ENCODE measurements at regions not wholly inside any gene's neighbourhood (a gene's known extent, or its start where the extent isn't known, plus 50 kb on each side); places are given as distances from the start of the nearest gene placed in this dataset.

DNA sequence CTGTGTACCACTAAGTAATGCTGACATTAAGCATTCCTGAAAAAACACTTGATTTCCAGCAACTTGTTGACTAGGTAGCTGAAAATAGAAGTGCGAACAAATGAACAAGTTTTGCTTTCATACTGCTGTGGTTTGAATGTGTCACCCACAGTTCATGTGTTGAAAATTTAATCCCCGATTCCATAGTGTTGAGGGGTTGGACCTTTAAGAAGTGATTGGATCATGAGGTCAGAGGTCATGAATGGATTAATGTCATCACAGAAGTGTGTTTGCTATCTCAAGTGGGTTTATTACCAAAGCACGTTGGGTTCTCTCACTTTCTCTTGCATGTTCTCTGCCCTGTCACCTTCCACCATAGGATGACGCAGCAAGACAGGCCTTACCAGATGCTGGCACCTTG lies 568.5 kb downstream of the UTRN start:
- 74 to 84% methylated on average over 4 of the region's 4 CpGs for WGBS, 2 donors
- H3K27ac ChIP-seq, result no peak overlapping the region
- intact Hi-C loops (cut with DNase I), result no loop called here
- no peaks in the 10 kb centered on the region for H3K4me1 ChIP-seq
- ATAC-seq (no peak), DNase-seq (no peak)
- no peaks in the 10 kb centered on the region for H3K27me3 ChIP-seq
- no peak overlapping the region for H3K4me3 ChIP-seq
- peaks cover 0 to 19% of the 10 kb centered on the region in 2 donors for H3K36me3 ChIP-seq (replicated peaks in 1 of 2; ENCODE audit: insufficient read depth in 1 of 2, low read depth in 2 of 2)
- no peaks in the 10 kb centered on the region for H3K9me3 ChIP-seq
- TF ChIP-seq, protein P1, sequence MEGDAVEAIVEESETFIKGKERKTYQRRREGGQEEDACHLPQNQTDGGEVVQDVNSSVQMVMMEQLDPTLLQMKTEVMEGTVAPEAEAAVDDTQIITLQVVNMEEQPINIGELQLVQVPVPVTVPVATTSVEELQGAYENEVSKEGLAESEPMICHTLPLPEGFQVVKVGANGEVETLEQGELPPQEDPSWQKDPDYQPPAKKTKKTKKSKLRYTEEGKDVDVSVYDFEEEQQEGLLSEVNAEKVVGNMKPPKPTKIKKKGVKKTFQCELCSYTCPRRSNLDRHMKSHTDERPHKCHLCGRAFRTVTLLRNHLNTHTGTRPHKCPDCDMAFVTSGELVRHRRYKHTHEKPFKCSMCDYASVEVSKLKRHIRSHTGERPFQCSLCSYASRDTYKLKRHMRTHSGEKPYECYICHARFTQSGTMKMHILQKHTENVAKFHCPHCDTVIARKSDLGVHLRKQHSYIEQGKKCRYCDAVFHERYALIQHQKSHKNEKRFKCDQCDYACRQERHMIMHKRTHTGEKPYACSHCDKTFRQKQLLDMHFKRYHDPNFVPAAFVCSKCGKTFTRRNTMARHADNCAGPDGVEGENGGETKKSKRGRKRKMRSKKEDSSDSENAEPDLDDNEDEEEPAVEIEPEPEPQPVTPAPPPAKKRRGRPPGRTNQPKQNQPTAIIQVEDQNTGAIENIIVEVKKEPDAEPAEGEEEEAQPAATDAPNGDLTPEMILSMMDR (IDR thresholded peaks at IDR 0.05), result no peak
- TF ChIP-seq POLR2A (IDR thresholded peaks at IDR 0.05), result no peak

DNA sequence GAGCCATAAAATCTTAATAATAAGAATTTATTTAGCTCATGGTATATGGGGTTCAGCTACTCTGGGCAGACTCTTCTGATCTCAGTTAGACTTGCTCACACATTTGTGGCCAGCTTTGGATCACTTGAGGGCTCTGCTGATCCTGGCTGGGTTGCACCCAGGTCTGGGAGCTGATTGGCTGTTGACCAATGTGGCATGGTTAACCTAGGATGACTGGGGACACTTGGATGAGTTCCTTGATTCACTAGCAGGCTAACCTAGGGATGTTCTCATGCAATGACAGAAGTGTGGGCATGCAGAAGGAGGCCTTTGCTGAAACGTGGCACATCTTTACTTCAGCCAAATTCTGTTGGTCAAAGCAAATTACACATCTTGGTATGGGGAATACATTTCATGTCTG lies 569.5 kb downstream of the UTRN start:
- peaks cover 0 to 19% of the 10 kb centered on the region in 2 donors for H3K36me3 ChIP-seq (replicated peaks in 1 of 2; ENCODE audit: insufficient read depth in 1 of 2, low read depth in 2 of 2)
- no peak for TF ChIP-seq POLR2A (IDR thresholded peaks at IDR 0.05)
- TF ChIP-seq, protein P1 (IDR thresholded peaks at IDR 0.05), result no peak
- H3K4me1 ChIP-seq, result no peaks in the 10 kb centered on the region
- ATAC-seq, result no peak
- intact Hi-C loops (cut with DNase I), result no loop called here
- no peaks in the 10 kb centered on the region for H3K27me3 ChIP-seq
- H3K4me3 ChIP-seq, result no peak overlapping the region
- 47 to 76% methylated on average over 1 of the region's 1 CpG for WGBS, 2 donors
- DNase-seq, result no peak
- no peaks in the 10 kb centered on the region for H3K9me3 ChIP-seq
- no peak overlapping the region for H3K27ac ChIP-seq

DNA sequence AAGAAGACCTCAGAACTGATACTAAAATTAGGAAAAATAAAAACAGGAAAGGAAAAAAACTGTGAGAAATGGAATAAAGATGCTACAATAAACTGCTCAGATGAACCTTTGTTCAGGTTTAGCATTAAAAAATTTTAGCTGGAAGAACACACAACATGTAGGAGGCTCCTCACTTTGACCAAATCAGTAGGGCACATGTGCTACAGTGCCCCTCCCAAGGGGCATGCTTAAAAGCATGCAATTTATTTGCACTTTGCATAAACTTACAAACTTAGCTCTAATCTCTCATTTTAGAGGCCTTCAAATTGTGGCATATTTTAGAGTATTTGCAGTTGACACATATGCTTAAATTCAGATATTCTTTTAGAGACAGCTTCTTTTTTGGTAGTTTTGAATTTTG lies 570.2 kb downstream of the UTRN start:
- no peak for ATAC-seq
- H3K27ac ChIP-seq, result no peak overlapping the region

DNA sequence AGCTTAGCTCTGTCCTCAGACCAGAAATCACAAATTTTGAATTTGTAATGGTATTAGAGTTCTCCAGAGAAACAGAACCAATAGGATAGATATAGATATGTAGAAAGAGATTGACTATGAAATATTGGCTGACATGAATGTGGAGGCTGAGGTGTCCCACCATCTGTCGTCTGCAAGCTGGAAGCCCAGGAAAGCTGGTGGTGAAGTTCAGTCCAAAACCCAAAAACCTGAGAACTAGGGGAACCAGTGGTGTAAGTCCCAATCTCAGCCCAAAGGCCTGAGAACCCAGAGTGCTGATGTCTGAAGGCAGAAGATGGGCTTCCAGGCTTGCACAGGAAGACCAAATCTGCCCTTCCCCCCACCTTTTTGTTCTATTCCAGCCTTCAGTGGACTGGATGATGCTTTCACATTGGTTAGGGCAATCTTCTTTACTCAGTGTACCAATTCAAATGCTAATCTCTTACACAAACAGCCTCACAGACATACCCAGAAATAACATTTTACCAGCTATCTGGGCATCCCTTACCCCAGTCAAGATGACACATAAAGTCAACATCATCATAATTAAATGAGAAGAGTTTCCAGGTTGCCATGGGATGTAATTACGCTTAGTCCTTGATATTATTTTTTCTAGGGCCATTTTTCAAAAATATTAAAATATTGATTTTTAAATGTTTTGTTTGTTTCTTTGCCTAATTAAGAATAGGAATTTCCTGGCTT lies 570.8 kb downstream of the UTRN start:
- Histone ChIP-seq H3K27me3 (no peaks in the 10 kb centered on the region), H3K4me3 (no peak overlapping the region), H3K9me3 (no peaks in the 10 kb centered on the region), H3K36me3 (replicated peaks in 1 of 2; ENCODE audit: insufficient read depth in 1 of 2, low read depth in 2 of 2) (peaks cover 0 to 14% of the 10 kb centered on the region in 2 donors), H3K4me1 (no peaks in the 10 kb centered on the region), H3K27ac (no peak overlapping the region)
- no peak for TF ChIP-seq POLR2A (IDR thresholded peaks at IDR 0.05)
- TF ChIP-seq, protein P1 (IDR thresholded peaks at IDR 0.05), result no peak
- no peak for ATAC-seq
- intact Hi-C loops (cut with DNase I), result no loop called here
- WGBS, 2 donors, result 59 to 71% methylated on average over 2 of the region's 2 CpGs
- no peak for DNase-seq

More for the DNA sequence above, 570.2 kb downstream of the UTRN start:
- H3K27me3 ChIP-seq, result no peaks in the 10 kb centered on the region
- TF ChIP-seq POLR2A (IDR thresholded peaks at IDR 0.05), result no peak
- TF ChIP-seq, protein P1 (IDR thresholded peaks at IDR 0.05), result no peak
- intact Hi-C loops (cut with DNase I), result no loop called here
- H3K4me1 ChIP-seq, result no peaks in the 10 kb centered on the region
- H3K4me3 ChIP-seq, result no peak overlapping the region
- no peaks in the 10 kb centered on the region for H3K9me3 ChIP-seq
- no peak for DNase-seq
- H3K36me3 ChIP-seq (replicated peaks in 1 of 2; ENCODE audit: insufficient read depth in 1 of 2, low read depth in 2 of 2), result peaks cover 0 to 19% of the 10 kb centered on the region in 2 donors

DNA sequence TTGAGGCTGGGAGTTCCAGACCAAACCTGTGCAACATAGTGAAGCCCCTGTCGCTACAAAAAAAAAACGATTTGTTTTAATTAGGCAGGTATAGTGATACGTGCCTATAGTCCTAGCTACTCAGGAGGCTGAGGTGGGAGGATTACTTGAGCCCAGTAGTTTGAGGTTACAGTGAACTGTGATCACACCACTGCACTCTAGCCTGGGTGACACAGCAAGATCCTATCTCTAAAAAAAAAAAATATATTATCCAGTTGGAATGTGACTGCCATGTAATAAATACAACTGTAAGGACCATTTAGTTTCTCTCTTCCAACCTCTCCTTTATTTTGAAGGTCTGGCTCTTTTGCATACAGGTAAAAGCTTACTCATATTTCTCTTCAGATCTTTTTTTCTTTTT lies 571.5 kb downstream of the UTRN start:
- H3K4me3 ChIP-seq, result no peak overlapping the region
- no peak overlapping the region for H3K27ac ChIP-seq
- H3K27me3 ChIP-seq, result no peaks in the 10 kb centered on the region
- no peaks in the 10 kb centered on the region for H3K4me1 ChIP-seq
- H3K36me3 ChIP-seq (replicated peaks in 1 of 2; ENCODE audit: insufficient read depth in 1 of 2, low read depth in 2 of 2), result peaks cover 0 to 11% of the 10 kb centered on the region in 2 donors
- ATAC-seq (no peak), DNase-seq (no peak)
- WGBS, 2 donors, result 75 to 82% methylated on average over 3 of the region's 3 CpGs
- TF ChIP-seq, protein P1 (IDR thresholded peaks at IDR 0.05), result no peak
- no peak for TF ChIP-seq POLR2A (IDR thresholded peaks at IDR 0.05)
- no peaks in the 10 kb centered on the region for H3K9me3 ChIP-seq
- intact Hi-C loops (cut with DNase I), result no loop called here
